ENCODE measurements at regions not wholly inside any gene's neighbourhood (a gene's known extent, or its start where the extent isn't known, plus 50 kb on each side); places are given as distances from the start of the nearest gene placed in this dataset.

DNA sequence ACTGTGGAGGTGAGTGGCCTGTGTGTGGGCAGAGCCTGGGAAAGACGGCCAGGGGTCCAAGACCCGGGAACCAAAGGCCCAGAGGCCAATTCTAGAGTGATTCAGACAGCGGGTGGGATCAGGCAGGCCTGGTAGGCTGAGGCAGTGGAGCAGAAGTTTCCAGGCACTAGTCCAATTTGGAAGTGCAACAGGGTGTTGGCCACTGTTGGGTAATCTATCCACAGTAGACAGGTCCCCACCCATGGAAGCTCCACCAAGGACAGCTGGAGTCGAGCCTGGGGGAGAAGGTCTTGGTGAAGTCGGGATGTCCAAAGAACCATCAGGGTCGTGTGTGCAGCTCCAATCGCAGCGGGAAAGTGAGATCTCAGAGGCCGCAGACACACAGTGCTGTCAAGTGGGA lies 125.8 kb upstream of the COPS8 start:
- Histone ChIP-seq H3K27me3 (ENCODE audit: control insufficient read depth in 2 of 2, insufficient read depth in 2 of 2, low read length in 2 of 2) (peaks cover 0 to 11% of the 10 kb centered on the region in 2 experiments; a peak in 2 of 5 replicates), H3K79me2 (ENCODE audit: control insufficient read depth, insufficient read depth, low read length) (no peaks in the 10 kb centered on the region), H3K27ac (ENCODE audit: extremely low read depth, low read depth, low read length) (no peak overlapping the region), H3K4me2 (ENCODE audit: insufficient read depth, low read length) (no peak overlapping the region), H3K9ac (ENCODE audit: insufficient read depth in 1 of 2, low read depth in 2 of 2, low read length in 2 of 2) (no peak overlapping the region), H3K9me3 (replicated peaks; ENCODE audit: control insufficient read depth, insufficient read depth, low read depth, low read length) (no peaks in the 10 kb centered on the region), H3K4me1 (replicated peaks in 1 of 2; ENCODE audit: control insufficient read depth in 2 of 2, insufficient read depth in 2 of 2, low read length in 2 of 2) (no peaks in the 10 kb centered on the region), H3K36me3 (ENCODE audit: control insufficient read depth, insufficient read depth, low read length) (no peaks in the 10 kb centered on the region), H4K20me1 (replicated peaks; ENCODE audit: control insufficient read depth, insufficient read depth, low read length) (no peaks in the 10 kb centered on the region), H2AFZ (ENCODE audit: low read depth, low read length) (no peak overlapping the region), H3K4me3 (no peak overlapping the region), H3K9me1 (ENCODE audit: control insufficient read depth, insufficient read depth, low read length) (no peaks in the 10 kb centered on the region)
- DNase-seq (ENCODE audit: extremely low read depth in 1 of 4, low spot score in 3 of 4) (no peak), ATAC-seq (no peak), FAIRE-seq (no peak)
- POLR2A ChIA-PET, result no interaction called here
- no TSS peak for BruUV-seq (replicated peaks)
- intact Hi-C loops (cut with micrococcal nuclease), result no loop called here
- in situ Hi-C loops (cut with MboI), result no loop called here
- TF ChIP-seq SMARCA4 (IDR thresholded peaks at IDR 0.05) (no peak), RBM22 (IDR thresholded peaks at IDR 0.05; ENCODE audit: low read depth, low read length, poor library complexity, severe bottlenecking) (no peak), ZNF707 (CRISPR knock-in tag; conservative IDR thresholded peaks at IDR 0.05) (no peak), PYGO2 (tag; IDR thresholded peaks at IDR 0.05) (no peak), BRCA1 (IDR thresholded peaks at IDR 0.05) (no peak), BRCA1 (CRISPR knock-in tag; IDR thresholded peaks at IDR 0.05) (no peak), ESRRA (IDR thresholded peaks at IDR 0.05; ENCODE audit: borderline replicate concordance, low read depth) (no peak), ZNF668 (CRISPR knock-in tag; IDR thresholded peaks at IDR 0.05) (no peak), RBM34 (IDR thresholded peaks at IDR 0.05; ENCODE audit: borderline replicate concordance, insufficient read depth, low read length) (no peak), CREB1 (IDR thresholded peaks at IDR 0.05) (no peak), CREB1 (CRISPR knock-in tag; IDR thresholded peaks at IDR 0.05) (no peak), ETV6 (IDR thresholded peaks at IDR 0.05; ENCODE audit: borderline replicate concordance in 1 of 2, low read depth in 2 of 2, low read length in 1 of 2) (no peak), ETV6 (CRISPR knock-in tag; IDR thresholded peaks at IDR 0.05; ENCODE audit: borderline replicate concordance) (no peak), PTRF (tag; IDR thresholded peaks at IDR 0.05) (no peak)
- TF ChIP-seq, protein P1, sequence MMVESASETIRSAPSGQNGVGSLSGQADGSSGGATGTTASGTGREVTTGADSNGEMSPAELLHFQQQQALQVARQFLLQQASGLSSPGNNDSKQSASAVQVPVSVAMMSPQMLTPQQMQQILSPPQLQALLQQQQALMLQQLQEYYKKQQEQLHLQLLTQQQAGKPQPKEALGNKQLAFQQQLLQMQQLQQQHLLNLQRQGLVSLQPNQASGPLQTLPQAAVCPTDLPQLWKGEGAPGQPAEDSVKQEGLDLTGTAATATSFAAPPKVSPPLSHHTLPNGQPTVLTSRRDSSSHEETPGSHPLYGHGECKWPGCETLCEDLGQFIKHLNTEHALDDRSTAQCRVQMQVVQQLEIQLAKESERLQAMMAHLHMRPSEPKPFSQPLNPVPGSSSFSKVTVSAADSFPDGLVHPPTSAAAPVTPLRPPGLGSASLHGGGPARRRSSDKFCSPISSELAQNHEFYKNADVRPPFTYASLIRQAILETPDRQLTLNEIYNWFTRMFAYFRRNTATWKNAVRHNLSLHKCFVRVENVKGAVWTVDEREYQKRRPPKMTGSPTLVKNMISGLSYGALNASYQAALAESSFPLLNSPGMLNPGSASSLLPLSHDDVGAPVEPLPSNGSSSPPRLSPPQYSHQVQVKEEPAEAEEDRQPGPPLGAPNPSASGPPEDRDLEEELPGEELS (CRISPR knock-in tag; IDR thresholded peaks at IDR 0.05; ENCODE audit: borderline replicate concordance), result no peak
- 0% methylated on average over 4 of the region's 9 CpGs for WGBS (ENCODE audit: insufficient coverage, low coverage, missing lambda C conversion rate)
- CTCF ChIA-PET (ENCODE audit: low intra/inter-chr PET ratio), result no interaction called here

All from K562 (cell line).